HG03457 (cell line): ENCODE measurements at regions not wholly inside any gene's neighbourhood (a gene's known extent, or its start where the extent isn't known, plus 50 kb on each side); places are given as distances from the start of the nearest gene placed in this dataset.

Experiments
- ATAC-seq: cut with Tn5 transposase; IDR thresholded peaks from one replicate; pipeline ENCODE4 v1.9.1; 2021; ENCODE audit warnings: moderate number of reproducible peaks; ENCODE audit not compliant: unreplicated experiment

DNA sequence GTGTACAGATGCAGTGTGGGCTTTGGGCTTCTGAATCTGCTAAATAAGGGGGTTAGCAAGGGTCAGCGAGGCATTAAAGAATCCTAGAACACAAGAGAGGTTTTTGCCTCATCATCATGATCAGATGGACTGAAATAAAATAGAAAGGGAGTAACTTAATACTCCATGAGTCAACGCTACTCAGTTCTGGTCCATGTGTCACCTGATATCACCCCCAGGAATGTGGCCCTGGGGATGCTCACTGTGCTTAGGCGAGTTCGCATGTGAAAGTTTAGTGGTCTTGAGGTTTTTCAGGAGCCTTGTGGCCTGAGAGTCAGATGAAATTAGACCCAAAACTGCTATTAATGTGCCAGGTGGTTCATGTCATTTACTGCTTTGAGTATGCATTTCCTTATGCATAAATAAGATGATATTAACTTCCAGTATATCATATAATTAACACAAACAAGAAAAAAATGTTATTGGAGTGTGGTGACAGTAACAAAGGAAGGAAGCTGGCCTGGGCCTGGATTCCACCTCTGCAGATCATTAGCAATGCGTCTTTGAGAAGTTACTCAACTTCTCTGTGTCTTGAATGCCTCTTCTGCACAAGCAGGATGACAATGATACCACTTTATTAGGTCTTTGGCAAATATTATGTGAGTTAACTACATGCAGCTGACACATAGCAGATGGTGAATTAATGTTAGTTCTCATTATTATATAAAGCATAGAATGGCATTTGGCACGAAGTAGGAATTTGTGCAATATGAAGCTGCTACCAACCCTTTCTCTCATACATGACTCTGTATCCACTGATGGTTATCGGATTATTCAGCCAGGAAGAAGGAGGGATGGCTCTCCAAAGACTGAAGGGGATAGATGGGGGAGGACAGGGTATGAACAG lies 1272.6 kb downstream of the AACS start:
- ATAC-seq, result no peak

DNA sequence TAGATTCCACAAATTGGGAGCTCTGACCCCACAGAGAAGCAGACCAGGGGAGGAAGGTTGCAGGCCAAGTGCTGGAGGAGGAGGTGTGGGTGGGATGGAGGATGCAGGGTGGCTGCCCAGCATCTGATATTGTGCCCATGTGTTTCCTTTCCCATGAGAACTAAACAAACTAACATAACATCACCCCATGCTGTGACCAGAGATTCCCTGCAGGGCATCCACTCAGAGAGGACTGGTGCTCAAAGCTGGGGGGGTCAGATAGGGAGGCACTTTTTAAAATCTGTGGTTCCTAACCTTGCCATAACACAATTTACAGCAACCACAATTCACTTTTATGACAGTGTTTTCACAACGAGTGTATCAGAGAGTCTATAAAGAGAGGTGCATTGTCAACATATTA lies 1277.6 kb downstream of the AACS start:
- ATAC-seq, result no peak

DNA sequence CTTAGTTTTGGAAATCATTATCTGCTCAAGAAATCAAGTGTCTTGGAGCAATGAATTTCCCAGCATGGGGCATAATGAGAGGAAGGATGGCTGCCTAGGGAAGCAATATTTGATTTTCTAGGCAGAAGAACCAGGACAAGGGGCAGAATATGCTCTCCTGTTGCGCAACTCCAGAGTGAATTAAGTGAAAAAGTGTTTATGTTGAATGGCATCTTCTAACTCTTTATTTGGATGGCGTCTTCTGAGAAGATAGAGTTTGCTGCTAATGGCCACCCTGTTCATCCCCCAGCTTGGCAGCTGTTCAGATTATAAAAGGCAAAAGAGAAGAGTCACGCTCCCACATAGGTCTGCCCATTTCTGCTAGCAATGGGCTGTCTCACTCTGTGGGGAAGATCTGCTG lies 1278.1 kb downstream of the AACS start:
- no peak for ATAC-seq

DNA sequence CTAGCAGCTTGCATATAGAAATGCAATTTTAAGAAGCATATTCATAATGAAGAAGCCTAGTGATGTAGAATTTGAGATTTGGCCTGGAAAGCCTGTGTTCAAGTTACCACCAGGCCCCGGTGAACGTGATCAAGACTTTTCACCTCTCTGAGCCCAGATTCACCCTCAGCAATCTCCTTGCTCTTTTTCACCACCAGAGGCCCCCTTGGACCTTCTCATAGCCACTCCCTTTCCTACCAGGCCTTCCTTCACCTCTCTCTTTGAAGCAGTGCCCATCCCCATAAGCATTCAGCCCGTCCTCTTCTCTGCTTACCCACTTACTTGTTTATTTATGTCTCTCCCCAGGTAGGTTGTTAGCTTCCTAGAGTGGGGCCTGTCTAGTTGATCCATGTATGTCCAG lies 1280.9 kb downstream of the AACS start:
- no peak for ATAC-seq

DNA sequence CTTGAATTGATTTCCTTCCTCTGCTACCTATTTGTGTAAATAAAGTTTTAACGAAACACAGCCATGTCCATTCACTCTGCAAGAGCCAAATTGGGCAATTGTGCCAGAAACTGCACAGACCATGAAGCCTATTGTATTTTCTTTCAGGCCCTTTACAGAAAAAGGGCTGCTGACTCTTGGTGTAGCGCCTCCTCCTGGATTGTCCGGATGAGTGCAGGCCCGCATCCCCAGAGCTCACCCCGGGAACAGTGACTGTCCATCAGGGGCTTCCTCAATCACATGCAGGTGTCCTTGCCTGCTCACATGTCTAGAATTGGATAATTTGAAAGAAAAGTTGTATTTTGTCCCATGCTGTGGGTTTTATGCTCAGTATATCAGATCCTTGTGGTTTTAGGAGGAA lies 1282.2 kb downstream of the AACS start:
- ATAC-seq, result no peak

DNA sequence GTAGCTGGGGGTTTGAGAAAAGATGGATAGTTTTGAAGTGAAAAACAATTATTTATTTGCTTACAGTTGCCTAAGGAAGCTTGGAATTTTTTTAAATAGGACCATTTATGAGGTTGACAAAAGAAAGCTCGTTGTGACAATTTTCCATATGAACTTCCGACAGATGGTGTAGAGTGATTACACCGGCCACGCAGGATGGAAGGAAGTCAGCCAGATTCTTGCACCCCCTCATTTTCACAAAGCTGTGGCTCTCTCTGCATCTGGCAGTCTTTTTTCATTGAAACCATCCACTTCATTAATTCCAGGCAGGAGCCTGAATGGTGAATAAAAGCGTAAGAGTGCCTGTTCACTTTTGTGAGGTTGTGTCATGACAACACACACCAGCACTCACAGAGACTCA lies 1284.1 kb downstream of the AACS start:
- no peak for ATAC-seq

DNA sequence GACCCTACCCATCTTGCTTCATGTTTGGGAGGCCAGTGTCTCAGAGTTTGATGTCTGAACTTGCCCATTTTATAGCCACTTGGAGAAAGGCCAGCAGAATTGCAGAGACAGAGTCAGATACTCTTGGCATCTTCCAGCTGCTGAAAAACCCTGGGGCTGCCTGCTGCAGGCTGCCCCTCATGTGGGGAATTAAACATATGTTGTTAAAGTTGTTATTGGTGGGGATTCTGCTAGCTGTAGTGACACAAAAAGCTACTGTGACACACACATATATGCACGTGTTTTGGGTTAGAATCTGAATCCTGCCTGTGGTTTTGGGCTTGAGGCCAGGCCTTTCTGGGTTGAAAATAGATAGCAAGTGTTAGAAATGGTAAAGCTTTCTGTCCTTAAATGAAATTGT lies 1288.4 kb downstream of the AACS start:
- no peak for ATAC-seq

DNA sequence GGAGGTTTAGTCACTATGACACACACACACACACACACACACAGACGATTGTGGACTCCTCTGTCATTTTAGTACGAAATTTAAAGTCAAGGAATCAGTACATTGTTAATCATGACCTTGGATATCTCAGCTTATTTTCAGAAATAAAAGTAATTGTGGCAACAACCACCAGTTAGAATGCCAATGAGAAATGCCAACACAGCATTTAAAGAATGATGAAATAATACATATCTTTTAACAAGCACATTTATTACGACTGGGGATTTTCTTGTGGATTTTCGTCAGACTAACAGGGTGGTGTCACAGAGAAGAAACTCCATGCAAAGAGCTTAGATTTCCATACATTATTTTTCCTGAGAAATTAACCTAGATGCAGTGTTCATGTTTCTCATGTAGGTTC lies 1289.4 kb downstream of the AACS start:
- no peak for ATAC-seq

DNA sequence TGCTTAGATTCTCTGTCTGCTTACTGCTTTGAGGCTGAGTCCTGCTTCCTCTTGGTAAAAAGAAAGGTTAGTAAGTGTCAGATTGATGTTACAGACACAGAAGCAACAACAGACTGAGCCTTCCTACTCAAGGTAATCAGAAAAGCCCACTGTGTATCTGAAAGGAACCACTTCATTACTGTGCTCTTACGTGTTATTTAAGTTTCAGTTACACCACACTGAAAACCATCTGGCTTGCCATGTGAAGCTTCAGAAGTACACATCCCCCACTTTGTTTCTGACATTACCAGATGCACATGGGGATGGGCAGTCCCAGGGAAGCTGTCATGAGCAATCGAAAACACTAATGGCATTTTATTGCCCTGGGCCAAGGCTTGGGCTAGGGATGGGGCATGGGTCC lies 1290.1 kb downstream of the AACS start:
- ATAC-seq, result no peak

DNA sequence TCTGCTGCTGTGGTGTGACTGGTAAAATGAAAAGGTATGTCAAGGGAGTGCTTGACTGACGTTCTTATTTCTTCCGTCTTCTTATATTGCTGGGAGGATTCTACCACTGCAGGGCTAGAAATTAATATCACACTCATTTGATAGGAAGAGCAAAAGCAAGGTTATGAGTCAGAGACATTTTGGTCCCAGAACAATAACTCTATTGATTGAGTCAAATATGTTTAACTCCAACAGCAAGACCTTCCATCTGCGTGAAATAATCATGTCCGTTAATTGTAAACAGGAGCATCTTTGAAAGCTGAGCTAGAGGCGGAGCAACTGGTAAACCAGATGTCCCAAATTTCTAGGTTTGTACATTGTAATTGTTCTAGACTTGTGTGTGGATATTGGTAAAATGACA lies 1293.6 kb downstream of the AACS start:
- ATAC-seq, result no peak

DNA sequence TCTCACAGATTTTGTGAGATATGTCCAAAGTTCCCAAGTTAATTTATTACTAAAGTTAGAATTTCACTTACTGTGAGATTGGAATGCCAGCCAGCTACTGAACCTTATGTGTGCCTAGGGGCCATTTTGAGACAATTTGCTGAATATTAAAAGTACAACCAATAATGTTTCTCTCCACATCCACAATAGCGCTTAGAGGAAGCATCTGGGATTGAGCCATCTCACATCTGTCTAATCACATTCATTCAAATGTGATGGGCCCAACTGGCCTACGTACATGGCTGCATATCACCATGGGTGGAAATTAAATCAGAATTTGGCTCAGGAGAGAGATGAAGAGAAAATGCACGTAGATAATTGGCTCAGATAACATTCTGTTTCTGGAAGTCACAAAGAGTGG lies 1294.0 kb downstream of the AACS start:
- ATAC-seq, result no peak

DNA sequence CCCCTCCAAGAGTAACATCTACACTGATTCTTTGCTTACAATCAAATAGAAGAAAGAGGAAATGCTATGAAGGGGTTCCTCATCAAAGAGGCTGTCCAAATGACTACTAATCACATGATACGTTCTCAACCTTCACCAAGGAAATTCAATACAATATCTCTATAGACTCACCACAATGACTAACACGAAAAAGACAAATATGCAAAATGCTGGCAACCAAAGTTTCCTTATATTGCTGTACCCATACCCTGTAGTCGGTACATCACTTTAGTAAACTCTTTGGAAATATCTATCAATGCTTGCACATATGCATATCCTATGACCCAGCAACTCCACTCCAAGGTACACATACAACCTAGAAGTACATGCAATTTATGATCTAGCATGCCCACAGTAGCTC lies 1296.6 kb downstream of the AACS start:
- ATAC-seq, result no peak

DNA sequence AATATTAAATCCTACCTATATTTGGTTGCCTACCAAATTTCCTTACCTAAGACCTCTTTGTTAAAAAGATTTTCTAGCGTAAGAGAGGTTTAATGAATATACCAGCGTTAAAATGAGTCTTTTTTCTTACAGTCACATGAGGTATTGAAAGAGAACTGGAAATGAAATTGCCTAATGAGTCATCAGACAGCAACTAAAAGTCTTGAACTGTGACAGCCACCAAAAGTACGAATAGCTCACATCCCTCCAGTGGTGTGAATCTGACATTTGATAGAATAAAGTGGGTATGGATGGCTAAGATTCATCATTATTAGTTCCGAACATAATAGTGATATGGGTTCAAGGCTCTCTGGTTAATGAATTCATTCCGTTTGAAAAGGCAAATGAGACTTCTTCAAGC lies 1297.3 kb downstream of the AACS start:
- ATAC-seq, result no peak

DNA sequence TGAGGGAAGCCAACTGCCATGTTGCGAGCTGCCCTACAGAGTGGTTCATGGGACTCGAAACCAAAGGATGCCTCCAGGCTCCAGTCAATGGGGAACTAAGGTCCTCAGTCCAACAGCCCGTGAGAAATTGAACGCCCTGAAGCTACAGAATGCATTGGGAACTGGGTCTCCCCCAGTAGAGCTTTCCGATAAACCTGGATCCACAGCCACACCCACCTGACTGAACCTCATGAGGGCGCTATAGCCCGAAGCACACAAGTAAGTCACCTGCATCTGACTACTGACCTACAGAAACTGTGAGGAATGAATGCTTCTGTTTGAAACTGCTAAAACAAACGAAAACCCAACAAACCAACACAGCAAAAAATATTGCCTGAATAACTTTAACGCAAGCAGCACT lies 1297.7 kb downstream of the AACS start:
- ATAC-seq, result no peak

DNA sequence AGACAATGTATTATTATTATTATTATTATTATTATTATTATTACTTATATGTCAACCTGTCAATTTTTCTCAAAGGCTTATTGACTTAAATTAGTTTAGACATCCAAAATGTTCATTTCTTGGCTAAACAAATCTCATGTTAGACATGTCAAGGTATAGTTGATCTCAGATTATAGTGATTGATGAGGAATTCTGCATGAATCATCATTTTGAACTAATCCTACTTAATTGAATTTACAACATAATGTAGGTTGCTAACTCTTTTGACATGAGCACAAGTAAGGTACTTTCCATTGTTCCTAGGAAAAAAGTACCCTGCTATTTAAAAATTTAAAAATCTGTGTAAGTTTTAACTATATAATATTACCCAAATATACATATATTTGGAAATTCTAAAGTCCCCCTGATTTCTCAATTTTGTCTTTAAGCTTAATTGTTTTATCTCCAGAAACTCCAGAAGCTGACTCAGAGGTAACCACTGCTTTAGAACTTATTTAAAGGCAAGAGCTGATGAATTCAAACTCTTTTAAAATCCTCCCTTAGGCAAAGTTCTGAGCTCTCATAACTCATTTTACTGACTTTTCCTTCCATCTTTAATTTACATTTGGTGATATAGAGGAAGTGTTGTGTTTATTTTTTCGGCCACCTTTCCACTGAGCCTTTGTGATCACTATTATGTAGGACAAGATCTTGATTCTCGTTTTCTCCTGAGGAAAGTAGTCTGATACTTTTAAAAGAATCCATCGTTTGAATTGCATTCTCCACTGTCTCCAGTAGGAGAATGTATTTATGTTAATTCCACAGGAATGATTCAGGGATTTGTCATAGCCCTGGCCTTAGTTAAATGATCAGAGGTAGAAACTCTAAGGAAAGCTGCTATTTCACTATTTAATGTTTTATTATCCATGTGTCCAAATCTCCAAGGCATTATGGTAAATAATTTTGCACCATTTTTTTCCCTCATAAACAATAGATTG lies 1304.5 kb downstream of the AACS start:
- ATAC-seq, result no peak

DNA sequence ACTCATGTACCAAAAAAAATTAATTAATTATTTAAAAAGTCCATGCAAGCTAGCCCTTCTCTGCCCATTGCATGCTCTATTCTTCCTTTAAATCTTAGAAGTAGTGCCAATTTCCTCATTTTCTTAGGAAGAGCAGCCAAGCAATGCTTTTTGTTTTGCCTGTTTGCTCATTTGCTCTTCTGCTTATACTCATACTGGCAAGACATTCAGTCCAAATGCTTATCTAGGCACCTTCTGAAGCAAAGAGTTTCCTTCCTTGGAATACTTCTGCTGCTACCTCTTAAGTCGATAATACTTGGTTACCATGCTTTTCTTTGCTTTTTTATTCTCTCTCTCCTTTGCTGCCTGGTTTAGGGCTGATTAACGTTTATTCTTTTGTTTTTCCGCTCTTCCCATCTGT lies 1318.3 kb downstream of the AACS start:
- no peak for ATAC-seq

DNA sequence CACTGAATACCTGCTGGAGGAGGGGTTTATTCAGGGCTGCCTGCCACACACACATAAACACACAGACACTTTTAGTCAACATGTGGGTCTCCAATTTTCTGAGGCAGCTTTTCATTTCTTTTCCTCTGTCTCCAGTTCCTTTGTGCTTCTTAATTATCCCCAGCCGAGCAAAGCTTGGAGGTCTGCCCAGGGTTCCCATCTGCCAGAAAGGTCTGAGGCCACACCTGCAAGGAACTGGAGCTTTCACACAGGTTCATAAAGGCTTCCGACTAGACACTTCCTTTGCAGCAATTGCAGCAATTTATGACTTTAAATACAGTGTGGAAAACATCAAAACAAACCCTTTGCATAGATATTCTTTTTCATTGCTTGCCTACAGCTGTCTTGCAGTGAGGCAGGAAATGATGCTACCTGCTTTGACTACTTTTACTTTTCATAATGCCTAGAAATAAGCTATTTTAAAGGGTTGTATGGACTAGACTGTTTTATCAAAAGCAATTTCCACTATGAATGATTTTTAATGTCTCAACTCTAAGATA lies 1318.9 kb downstream of the AACS start:
- no peak for ATAC-seq

DNA sequence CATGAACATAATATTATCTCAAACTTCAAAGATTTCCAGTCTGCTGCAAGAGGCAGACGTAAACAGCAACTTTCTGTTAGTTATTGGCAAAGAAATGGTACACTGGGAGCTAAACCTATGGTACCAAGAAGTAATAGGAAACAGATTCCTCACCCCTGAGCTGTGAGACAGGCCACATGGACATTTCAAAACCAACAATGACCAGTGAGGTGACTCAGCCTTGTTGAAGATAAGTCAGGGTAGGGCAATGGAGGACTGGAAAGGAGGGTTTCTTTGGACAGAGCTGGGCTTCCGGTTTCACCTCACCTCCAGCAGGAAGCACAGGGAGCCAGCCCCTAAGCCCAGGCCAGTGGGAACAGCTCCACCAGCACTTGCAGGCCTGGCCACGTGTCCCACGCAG lies 1320.5 kb downstream of the AACS start:
- ATAC-seq, result no peak

DNA sequence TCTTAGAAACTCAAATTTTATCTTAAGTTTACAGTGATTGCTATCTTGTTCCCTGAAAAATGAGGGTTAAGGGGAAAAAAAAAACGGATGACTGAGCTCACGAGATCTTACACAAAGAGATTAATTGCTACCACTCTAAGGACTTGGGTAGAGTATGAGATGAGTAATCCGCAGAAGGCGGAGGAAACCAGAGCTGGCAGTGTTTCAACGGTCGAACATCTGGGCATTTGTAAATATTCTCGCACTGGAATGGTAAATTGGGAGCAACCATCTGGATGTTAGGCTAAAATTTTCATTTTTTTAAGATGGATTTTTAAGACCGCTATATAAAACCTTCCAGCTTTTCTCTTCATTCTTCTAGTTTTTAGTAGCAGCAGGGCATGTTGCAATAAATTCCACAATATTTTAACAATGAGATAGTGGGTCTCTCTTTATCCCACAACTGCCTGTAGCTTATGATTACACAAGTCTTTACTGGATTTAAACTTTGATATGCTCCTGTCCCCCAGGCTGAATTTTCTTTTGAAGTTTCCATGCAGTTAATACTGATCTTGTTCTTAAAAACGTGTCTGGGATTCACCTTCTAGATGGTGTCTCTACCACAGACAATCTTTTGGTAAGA lies 1324.1 kb downstream of the AACS start:
- ATAC-seq, result no peak

DNA sequence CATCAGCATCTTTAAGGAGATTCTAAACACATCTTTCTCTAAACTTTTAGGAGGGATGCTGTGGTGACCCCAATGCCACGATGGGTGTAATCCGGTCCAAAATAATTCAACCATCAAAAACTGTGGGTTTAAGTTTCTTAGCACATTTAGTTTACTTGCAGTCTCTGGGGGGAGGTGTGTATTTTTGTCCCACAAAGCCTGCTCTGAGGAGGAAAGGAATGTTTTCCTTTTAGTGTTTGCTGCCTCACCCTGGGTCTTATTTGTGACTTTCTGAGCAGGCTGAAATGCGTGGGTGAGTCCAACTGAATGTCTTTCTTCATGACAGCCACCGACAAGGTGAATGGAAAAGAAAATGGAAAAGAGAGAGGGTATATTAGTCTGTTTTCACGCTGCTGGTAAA lies 1324.7 kb downstream of the AACS start:
- ATAC-seq, result no peak

DNA sequence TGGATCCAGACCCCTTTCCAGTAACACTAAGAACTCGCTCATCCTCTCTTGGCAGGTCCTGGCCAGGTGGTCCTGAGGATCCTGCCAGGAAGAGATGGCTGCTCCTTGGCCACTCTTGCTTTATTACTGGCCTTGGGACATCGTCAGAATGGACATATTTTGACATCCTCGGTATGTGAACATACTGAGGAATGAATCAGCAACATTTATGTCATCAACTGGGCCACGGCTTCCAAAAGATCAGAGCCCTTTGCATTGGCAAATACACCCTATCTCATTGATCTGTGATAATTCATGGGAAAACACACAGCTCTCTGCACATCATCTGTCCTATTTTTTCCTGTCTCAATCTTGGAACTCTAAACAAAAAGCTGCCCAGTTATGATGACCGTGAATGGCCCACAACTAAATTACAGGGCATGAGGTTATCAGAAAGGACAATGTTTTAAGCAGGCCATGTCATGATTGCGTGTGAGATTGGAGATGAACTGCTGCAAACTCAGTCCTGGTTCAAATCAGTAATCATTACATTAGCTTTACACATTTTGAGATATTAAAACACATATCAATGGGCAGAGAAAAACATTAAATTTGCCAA lies 1325.8 kb downstream of the AACS start:
- no peak for ATAC-seq
